ENCODE measurements at regions not wholly inside any gene's neighbourhood (a gene's known extent, or its start where the extent isn't known, plus 50 kb on each side); places are given as distances from the start of the nearest gene placed in this dataset.

DNA sequence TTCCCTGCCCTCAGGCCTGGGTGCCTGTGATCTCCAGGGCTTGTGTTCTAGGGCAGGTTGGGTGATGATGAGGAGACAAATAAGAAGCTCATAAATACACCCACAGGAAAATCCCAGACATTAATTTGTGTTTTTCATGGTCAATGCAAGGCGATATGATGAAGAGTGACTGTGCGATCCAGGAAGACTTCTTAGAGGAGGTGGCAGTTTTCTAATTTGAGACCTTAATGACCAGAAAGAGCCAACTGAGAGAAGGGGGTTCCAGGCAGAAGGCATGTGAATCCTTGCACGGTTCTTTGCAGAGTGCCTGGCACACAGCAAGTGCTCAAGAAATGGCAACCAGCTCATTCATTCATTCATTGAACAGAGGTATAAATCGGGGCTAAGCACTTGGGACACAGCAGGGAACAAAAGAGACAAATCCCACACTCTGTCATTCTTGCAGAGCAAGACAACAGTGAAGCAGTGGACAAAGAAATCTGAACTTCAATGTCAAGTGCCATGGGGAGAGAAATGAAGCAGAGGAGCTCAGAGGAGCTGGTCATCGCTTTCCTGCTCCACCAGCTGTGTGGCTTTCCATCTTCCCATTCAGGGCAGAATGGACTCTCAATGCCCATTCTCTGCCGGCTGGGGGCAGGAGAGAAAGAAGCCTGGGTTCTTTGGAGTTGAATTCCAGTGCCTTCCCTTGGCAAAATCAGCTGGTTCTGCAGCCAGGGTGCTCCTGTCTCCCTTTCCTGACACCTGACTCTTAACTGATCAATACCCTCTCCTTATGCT, 128.3 kb downstream of the AACS start:
- no peak for DNase-seq

DNA sequence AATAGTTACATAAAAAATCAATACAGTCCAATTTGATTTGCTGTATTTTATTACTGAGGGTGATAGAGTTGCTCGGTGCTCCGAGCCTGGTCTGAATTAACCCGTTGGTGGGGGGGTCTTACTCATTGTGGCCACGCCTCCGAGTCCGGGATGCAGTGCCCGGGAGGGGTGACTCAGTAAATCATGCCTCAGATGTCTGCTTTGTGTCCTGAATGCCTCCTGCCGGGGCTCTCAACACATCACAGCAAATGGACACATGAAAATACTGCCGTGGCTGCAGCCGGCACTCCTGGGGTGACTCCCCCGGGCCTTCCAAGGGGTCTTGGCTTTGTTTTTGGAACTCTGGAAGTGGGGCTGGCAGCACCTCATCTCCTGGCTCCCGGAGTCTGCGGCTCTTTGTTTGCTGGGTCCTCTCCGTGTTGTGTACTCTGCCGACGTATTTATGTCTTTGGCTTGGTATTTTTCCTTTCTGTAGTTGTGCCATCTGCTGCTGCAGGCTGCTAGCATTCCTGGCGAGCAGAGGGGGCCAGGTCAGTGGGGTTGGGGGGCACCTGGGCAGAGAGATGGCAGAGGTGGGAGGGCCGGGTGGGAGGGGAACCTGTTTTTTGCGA, 129.0 kb downstream of the AACS start:
- peak; percentile 20 for DNase-seq

- DNase-seq: no peak
These were observed 129.8 kb downstream of the AACS start for GRCh38 chr12:125194987-125195386.

DNA sequence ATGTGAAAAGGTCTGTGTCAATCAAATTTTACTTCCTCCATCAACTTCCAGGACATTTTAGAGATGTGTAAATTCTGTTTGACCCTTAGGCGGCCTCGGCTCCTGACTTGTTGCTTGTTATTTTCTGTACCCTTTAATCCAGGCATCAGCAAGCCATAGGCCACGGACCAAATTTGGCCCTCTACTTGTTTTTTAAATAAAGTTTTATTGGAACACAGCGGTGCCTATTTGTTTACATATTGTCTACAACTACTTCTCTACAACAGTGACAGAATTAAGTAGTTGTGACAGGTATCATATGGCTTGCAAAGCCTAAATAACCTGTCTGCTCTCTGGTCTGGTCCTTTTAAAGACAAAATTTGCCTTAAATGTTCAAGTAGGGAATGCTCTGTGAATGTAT, 132.1 kb downstream of the AACS start:
- DNase-seq: no peak

DNA sequence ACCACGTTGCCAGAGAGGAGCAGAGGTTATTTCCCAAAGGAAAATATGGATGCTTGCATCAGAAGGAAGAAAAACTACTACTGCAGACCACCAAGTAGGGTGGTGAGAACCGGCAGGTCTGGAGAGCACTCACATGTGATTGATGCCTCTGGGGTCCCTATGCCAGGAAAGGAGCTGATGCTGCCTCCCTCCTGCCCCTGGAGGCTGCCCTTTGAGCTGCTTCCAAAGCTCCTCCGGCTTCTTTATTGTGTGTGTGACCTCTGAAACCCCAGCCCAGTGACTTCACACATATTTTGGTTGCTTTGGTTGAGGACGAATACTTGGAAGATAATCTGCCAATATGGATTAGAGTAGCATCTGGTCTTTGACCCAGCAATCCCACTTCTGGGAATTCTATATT, 133.4 kb downstream of the AACS start:
- DNase-seq: no peak

- no peak for DNase-seq
These were observed 135.9 kb downstream of the AACS start for GRCh38 chr12:125201090-125201489.

GRCh38 chr12:125201940-125202339, 136.7 kb downstream of the AACS start:
- no peak for DNase-seq

- no peak for DNase-seq
These were observed 137.2 kb downstream of the AACS start for GRCh38 chr12:125202421-125202820.

GRCh38 chr12:125203145-125203765, 138.0 kb downstream of the AACS start:
- no peak for DNase-seq

- DNase-seq: no peak
These were observed 140.2 kb downstream of the AACS start for GRCh38 chr12:125205386-125205785.

DNA sequence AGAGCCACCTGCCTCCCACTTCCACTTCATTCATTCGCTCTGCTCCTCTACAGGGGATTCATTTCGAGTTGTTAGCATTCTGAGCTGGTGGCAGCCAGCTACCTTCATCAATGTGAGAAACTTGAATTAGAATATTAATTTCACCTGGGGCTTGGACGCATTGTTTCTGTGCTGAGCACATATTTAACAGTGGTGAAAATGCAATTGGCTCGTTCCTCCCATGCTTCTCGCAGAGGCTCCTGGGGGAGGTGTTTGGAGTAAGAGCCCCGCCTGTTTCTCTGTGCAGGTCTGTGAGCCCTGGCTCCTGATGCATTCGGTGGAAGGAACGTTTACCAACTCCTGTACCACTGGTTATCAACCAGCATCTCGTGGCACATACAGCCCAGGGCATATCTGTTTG, 141.5 kb downstream of the AACS start:
- no peak for DNase-seq

- DNase-seq: no peak
These were observed 143.1 kb downstream of the AACS start for GRCh38 chr12:125208334-125208733.

DNA sequence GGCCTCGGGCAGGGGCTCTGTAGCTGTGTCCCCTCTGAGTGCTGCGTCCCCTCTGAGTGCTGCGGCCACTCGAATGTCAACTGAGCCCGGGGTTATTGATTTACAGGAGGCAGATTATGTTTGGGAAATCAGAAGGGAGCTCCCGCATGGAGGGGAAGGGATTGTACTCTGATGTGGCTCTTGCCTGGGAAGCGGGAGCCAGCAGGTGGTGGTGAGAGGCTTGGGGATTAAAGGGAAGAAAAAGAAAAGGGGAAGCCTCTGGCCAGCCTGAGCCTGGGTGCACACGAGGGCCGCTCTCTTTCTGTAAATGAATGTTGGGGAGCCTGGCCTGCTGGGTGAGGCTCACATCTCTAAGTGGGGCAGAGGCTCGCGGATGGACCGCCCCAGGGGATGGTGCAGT, 143.7 kb downstream of the AACS start:
- no peak for DNase-seq

GRCh38 chr12:125210104-125210755, 145.0 kb downstream of the AACS start:
- no peak for DNase-seq

DNA sequence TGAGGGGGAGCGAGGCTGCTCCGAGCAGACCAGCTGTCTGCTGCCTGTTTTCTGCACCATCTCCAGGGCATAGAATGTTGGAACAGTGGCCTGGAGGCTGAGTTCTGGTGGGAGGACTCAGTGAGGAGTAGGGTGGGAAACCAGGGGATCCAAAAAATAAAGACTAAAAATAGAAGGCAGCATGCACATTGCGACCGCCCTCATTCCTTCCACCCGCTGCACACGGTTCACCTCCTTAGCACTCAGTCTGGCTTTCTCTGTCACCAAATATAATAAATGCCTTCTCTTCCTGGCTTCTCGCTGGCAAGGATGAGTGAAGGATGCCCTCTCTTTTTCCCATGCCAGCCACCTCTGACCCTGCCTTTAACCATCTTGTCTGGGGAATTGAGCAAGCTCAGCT, 146.2 kb downstream of the AACS start:
- DNase-seq: no peak

DNA sequence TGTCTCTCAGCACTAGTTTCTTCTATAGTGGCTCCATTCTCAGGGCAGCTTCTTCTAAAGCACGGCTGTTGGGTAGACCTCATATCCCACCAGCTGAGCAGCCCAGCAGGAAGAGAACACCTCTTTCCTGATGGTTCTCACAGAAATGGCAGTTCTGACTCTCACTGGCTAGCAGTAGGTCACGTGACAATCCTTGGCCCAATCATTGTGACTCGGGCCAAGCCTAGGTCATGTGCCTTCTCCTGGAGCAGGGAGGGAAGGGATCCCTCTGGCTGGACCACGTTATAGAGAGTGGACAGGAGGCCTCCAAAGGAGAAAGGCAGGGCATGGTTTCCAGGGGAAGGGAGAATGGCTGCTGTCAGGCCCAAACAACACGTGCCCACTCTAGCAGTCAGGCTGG, 149.1 kb downstream of the AACS start:
- DNase-seq: no peak

DNA sequence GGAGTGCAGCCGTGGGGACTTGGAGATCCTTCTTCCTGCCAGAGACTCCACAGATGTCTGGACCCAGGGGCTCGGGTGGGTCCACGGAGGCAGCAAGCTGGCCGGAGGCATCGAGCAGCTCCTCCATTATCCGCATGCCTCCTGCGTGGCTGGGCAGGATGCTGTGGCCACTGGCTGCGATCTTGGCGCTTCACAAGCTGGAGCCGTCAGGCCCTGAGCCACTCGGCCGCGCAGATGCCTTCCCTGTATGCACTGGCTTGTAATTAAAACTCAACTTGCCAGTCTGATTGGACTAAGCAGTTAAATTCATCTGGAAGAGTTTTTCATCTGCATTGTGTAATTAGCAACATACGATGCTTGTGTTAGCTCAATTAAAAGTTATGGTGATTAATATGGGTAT, 151.5 kb downstream of the AACS start:
- no peak for DNase-seq

- no peak for DNase-seq
These were observed 152.1 kb downstream of the AACS start for GRCh38 chr12:125217308-125217707.

DNA sequence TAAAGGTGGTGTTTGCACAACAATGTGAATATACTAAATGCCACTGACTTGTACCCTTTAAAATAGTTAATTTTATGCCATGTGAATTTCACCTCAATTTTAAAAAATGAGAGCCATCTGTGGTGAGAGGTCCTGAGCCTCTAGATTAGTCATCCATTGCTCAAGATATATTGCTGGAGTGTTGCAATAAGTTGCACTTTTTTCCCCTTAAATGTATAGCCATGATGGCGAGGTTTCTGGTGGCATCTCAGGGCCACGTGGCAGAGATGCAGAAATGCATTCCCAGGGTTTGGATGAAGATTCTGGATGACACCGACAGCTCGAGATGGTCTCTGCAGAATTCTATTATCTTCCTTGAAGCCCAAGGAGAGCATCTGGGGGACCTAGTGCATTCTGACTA, 153.7 kb downstream of the AACS start:
- DNase-seq: no peak

DNA sequence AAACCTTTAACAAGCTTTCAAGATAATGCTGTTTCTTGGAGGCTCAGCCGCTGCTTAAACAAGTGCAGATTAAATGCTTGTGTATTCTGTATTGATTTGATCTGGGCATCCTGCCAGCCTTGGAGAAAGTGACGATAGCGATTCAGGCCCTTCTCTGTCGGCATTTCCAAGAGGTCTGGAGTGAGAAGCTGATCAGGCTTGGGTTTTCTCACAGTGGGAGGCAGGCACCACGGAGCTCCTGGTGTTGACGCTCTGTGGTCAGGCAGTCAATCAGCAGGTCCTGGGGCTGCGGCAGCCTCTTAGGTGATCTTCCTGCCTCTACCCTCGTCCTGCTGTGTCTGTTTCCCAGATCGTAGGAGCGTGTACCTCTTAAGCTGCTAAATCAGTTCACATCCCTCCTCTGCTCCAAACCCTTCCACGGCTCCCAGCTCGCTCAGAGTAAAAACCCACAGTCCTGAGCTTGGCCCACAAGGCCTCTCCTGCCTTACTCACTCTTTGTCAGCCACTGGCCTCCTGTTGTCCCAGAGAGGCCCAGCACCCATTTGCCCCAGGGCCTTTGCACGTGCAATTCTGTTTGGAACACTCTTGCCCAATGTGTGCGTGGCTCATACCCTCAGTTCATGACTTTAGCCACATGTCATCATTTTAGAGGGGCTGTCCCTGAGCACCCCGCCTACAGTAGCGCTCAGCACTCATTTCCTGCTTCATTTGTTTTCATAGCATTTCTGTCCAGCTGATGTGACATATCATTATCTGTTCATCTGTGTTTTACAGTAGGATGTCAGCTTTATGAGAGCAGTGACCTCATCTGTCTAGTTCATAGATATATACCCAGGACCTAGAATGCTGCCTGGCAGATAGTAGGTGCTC, 155.4 kb downstream of the AACS start:
- peak; percentile 52 for DNase-seq

DNA sequence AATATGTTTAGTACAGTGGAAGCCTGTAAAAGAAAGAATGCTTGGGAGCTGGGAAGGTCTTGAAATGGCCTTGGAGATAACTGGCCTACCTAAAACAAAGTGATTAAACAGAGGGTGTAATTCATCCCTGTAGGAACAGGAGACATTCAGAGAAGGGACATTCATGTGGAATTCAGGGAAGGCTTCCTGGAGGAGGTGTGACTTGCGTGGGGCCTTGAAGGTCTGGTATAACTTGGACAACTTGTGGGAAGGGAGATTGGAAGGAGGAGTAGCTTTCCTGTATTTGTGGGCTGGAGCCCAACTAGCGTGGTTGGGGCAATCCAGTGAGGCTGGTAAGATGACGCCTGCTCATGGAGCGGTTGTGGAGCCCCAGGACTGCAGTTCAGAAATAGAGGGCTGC, 156.4 kb downstream of the AACS start:
- no peak for DNase-seq

GRCh38 chr12:125222876-125223275, 157.6 kb downstream of the AACS start:
- no peak for DNase-seq

DNA sequence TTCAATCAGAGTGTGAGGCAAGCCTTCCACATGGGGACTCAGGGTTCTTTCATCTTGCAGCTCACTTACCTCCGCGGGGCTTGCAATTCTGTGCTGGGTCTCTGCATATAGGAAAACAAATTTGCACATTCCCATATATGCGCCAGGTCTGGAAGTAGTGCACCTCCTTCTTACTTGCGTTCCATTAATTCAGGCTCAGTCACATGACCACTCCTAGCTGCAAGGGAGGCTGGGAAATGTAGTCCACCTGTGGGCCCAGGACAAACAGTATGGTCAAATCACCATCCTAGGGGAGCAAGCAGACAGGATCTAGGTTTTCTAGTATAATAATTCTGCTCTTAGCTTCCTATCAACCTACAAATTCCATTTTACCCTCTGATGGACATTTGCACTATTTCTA, 160.4 kb downstream of the AACS start:
- DNase-seq: no peak

All from COR-L47 (cell line).